MM.1S (cell line): ENCODE measurements at regions not wholly inside any gene's neighbourhood (a gene's known extent, or its start where the extent isn't known, plus 50 kb on each side); places are given as distances from the start of the nearest gene placed in this dataset.

Source experiments
- DNase-seq: peaks from one replicate; pipeline ENCODE4 v3.0.0-alpha.2; 2015
- H2AFZ ChIP-seq: fragments of 300-600 bp; sonication (generic); 2 replicates; pipeline ENCODE4 v1.6.0; 2016; ENCODE audit warnings: antibody characterized with exemption, low read length
- H3F3A ChIP-seq: fragments of 300-600 bp; sonication (generic); 2 replicates; pipeline ENCODE4 v1.6.1; 2016; ENCODE audit warnings: mild to moderate bottlenecking, antibody characterized with exemption, low read length, moderate library complexity, mixed read lengths; ENCODE audit not compliant: insufficient read depth
- H3K27ac ChIP-seq: fragments of 300-600 bp; sonication (generic); 2 replicates; pipeline ENCODE4 v1.5.1; 2016; ENCODE audit warnings: mild to moderate bottlenecking, low read length
- H3K27me3 ChIP-seq: fragments of 300-600 bp; sonication (generic); replicated peaks from 2 replicates; pipeline ENCODE4 v1.6.0; 2016; ENCODE audit warnings: low read length; ENCODE audit not compliant: insufficient read depth
- H3K36me3 ChIP-seq: fragments of 300-600 bp; sonication (generic); replicated peaks from 2 replicates; pipeline ENCODE4 v1.6.1; 2016; ENCODE audit warnings: mild to moderate bottlenecking, low read length, mixed read lengths; ENCODE audit not compliant: insufficient read depth
- H3K4me1 ChIP-seq: fragments of 300-600 bp; sonication (generic); 2 replicates; pipeline ENCODE4 v1.6.1; 2016; ENCODE audit warnings: low read length, mixed read lengths
- H3K4me2 ChIP-seq: fragments of 300-600 bp; sonication (generic); 2 replicates; pipeline ENCODE4 v1.6.0; 2016; ENCODE audit warnings: low read depth, low read length
- H3K4me3 ChIP-seq: fragments of 300-600 bp; sonication (generic); 2 replicates; pipeline ENCODE4 v1.5.1; 2016; ENCODE audit warnings: low read length, mixed read lengths
- H3K79me2 ChIP-seq: fragments of 300-600 bp; sonication (generic); 2 replicates; pipeline ENCODE4 v1.6.1; 2016; ENCODE audit warnings: mixed run types, low read length, mixed read lengths
- H3K9ac ChIP-seq: fragments of 300-600 bp; sonication (generic); 2 replicates; pipeline ENCODE4 v1.6.1; 2016; ENCODE audit warnings: low read length, mixed read lengths
- H3K9me2 ChIP-seq: fragments of 300-600 bp; sonication (generic); replicated peaks from 2 replicates; pipeline ENCODE4 v1.6.1; 2016; ENCODE audit warnings: mild to moderate bottlenecking, low read length, mixed read lengths; ENCODE audit not compliant: insufficient read depth
- H3K9me3 ChIP-seq: fragments of 300-600 bp; sonication (generic); replicated peaks from 2 replicates; pipeline ENCODE4 v1.6.1; 2016; ENCODE audit warnings: mild to moderate bottlenecking, low read length, mixed read lengths; ENCODE audit not compliant: insufficient read depth
- H4K20me1 ChIP-seq: fragments of 300-600 bp; sonication (generic); 2 replicates; pipeline ENCODE4 v1.6.1; 2016; ENCODE audit warnings: mild to moderate bottlenecking, low read length, moderate library complexity, mixed read lengths; ENCODE audit not compliant: insufficient read depth
- CTCF ChIP-seq: fragments of 300-600 bp; sonication (generic); IDR thresholded peaks from 2 replicates; pipeline ENCODE4 v1.5.1; 2016; ENCODE audit warnings: antibody characterized with exemption, low read length, mixed read lengths
- EZH2 ChIP-seq: fragments of 300-600 bp; sonication (generic); optimal IDR thresholded peaks from 2 replicates; pipeline ENCODE3; 2017; ENCODE audit warnings: low read depth, mild to moderate bottlenecking, antibody characterized with exemption, low read length, mixed read lengths
- EZH2phosphoT487 ChIP-seq: fragments of 300-600 bp; sonication (generic); IDR thresholded peaks from 2 replicates; pipeline ENCODE4 v1.6.1; 2018; ENCODE audit warnings: antibody characterized with exemption, low read length

DNA sequence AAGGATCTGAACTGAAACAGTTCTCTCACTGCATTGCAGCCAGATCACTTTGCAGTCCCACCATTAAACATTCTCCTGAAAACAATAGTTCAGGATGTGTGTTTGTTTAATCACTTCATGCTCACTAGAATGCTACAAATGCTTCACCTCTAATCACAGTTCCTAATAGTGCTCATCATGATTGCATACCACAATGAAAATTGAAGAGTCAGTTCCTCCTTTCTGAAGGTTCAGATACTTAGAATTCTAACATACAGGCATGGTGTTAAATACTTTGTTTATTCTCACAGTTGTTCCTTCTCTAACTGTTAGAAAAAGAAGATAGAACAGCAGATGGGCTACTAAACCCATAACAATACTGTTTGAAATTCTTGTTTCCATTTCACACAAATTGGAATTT, 622.3 kb upstream of the ACVR2A start:
- no peak for DNase-seq
- H3K9me2 ChIP-seq = no peaks in the 10 kb centered on the region
- no peaks in the 10 kb centered on the region for H3K4me1 ChIP-seq
- no peaks in the 10 kb centered on the region for H4K20me1 ChIP-seq
- no peak overlapping the region for H3K27ac ChIP-seq
- no peaks in the 10 kb centered on the region for H3K36me3 ChIP-seq
- no peak overlapping the region for H2AFZ ChIP-seq
- H3K27me3 ChIP-seq = no peaks in the 10 kb centered on the region
- TF ChIP-seq EZH2 (no peak), EZH2phosphoT487 (no peak), CTCF (no peak)
- H3K9me3 ChIP-seq = no peaks in the 10 kb centered on the region
- no peak overlapping the region for H3K9ac ChIP-seq
- no peaks in the 10 kb centered on the region for H3F3A ChIP-seq
- no peak overlapping the region for H3K4me3 ChIP-seq
- no peak overlapping the region for H3K4me2 ChIP-seq
- H3K79me2 ChIP-seq = no peaks in the 10 kb centered on the region

DNA sequence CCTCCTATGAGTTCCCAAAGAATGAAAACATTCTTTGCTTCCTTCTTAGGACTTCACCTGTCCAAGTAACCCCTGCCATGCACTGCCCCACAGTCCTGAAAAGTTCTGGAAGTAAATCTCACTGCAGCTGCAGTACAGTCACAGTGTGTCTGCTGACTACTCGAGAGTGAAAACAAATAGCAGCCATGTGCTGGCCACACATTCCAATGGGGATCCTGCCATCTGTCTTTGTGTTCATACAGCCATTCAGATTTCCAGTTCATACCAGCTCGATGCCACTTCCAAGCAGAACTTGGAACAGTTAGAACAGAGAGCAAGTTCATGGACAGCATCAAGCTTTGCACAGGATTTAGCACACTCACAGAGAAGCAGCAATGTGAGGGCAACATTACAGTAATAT, 629.9 kb upstream of the ACVR2A start:
- Histone ChIP-seq H3K27ac (no peak overlapping the region), H3K9me2 (no peaks in the 10 kb centered on the region), H3K79me2 (no peaks in the 10 kb centered on the region), H3K36me3 (no peaks in the 10 kb centered on the region), H3K4me2 (no peak overlapping the region), H4K20me1 (no peaks in the 10 kb centered on the region), H2AFZ (no peak overlapping the region), H3K4me1 (no peaks in the 10 kb centered on the region), H3F3A (no peaks in the 10 kb centered on the region), H3K9ac (no peak overlapping the region), H3K4me3 (no peak overlapping the region), H3K27me3 (no peaks in the 10 kb centered on the region), H3K9me3 (no peaks in the 10 kb centered on the region)
- no peak for DNase-seq
- TF ChIP-seq CTCF (no peak), EZH2phosphoT487 (no peak), EZH2 (no peak)

DNA sequence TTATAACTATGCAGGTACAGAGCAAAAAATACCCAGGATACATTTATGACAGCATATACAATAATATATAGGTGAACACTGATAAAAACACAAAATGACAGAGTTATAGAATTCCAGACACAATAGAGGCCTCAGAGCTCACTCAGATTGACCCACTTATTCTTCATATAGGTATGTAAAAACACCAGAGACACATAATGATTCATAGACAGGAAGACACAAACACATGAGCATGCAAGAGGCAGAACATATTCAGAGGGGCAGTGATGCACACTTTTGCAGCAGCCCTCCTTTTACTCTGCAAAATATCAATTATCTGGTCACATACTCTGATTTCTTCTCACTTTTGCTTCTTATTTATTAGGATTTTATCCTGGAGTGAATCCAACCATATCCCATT, 633.3 kb upstream of the ACVR2A start:
- no peaks in the 10 kb centered on the region for H3K79me2 ChIP-seq
- H3K9me3 ChIP-seq = no peaks in the 10 kb centered on the region
- H3K27ac ChIP-seq = no peak overlapping the region
- H3K9ac ChIP-seq = no peak overlapping the region
- no peak for TF ChIP-seq EZH2phosphoT487
- TF ChIP-seq CTCF = no peak
- TF ChIP-seq EZH2 = no peak
- no peak overlapping the region for H3K4me3 ChIP-seq
- H3K9me2 ChIP-seq = no peaks in the 10 kb centered on the region
- no peaks in the 10 kb centered on the region for H4K20me1 ChIP-seq
- no peaks in the 10 kb centered on the region for H3K36me3 ChIP-seq
- H3K4me1 ChIP-seq = no peaks in the 10 kb centered on the region
- H2AFZ ChIP-seq = no peak overlapping the region
- no peaks in the 10 kb centered on the region for H3F3A ChIP-seq
- no peaks in the 10 kb centered on the region for H3K27me3 ChIP-seq
- no peak overlapping the region for H3K4me2 ChIP-seq
- DNase-seq = no peak
